ENCODE measurements at regions not wholly inside any gene's neighbourhood (a gene's known extent, or its start where the extent isn't known, plus 50 kb on each side); places are given as distances from the start of the nearest gene placed in this dataset.

- Histone ChIP-seq H3K27me3 (ENCODE audit: control insufficient read depth, insufficient read depth, low read length) (no peaks in the 10 kb centered on the region), H3K9me3 (ENCODE audit: control insufficient read depth, insufficient read depth, low read depth, low read length) (no peaks in the 10 kb centered on the region), H3K27ac (ENCODE audit: low read length) (no peak overlapping the region), H3K4me3 (ENCODE audit: low read depth in 2 of 2, low read length in 2 of 2) (no peak overlapping the region), H3K36me3 (ENCODE audit: control insufficient read depth, insufficient read depth, low read length) (no peaks in the 10 kb centered on the region), H3K4me1 (ENCODE audit: control insufficient read depth, insufficient read depth, low read length) (no peaks in the 10 kb centered on the region)
- CTCF ChIA-PET = no interaction called here
- ATAC-seq = no peak
- POLR2A ChIA-PET = no interaction called here
- no peak for DNase-seq (ENCODE audit: low read depth, low spot score)
- TF ChIP-seq TCF7L2 (IDR thresholded peaks at IDR 0.05; ENCODE audit: low read depth, low read length) (no peak), SIN3A (IDR thresholded peaks at IDR 0.05; ENCODE audit: borderline replicate concordance, insufficient read depth, low read depth, low read length) (no peak), POLR2AphosphoS5 (IDR thresholded peaks at IDR 0.05; ENCODE audit: low read depth, low read length) (no peak)
- TF ChIP-seq, protein P1, sequence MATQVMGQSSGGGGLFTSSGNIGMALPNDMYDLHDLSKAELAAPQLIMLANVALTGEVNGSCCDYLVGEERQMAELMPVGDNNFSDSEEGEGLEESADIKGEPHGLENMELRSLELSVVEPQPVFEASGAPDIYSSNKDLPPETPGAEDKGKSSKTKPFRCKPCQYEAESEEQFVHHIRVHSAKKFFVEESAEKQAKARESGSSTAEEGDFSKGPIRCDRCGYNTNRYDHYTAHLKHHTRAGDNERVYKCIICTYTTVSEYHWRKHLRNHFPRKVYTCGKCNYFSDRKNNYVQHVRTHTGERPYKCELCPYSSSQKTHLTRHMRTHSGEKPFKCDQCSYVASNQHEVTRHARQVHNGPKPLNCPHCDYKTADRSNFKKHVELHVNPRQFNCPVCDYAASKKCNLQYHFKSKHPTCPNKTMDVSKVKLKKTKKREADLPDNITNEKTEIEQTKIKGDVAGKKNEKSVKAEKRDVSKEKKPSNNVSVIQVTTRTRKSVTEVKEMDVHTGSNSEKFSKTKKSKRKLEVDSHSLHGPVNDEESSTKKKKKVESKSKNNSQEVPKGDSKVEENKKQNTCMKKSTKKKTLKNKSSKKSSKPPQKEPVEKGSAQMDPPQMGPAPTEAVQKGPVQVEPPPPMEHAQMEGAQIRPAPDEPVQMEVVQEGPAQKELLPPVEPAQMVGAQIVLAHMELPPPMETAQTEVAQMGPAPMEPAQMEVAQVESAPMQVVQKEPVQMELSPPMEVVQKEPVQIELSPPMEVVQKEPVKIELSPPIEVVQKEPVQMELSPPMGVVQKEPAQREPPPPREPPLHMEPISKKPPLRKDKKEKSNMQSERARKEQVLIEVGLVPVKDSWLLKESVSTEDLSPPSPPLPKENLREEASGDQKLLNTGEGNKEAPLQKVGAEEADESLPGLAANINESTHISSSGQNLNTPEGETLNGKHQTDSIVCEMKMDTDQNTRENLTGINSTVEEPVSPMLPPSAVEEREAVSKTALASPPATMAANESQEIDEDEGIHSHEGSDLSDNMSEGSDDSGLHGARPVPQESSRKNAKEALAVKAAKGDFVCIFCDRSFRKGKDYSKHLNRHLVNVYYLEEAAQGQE (IDR thresholded peaks at IDR 0.05; ENCODE audit: insufficient read depth in 1 of 2, low read depth in 2 of 2, low read length in 1 of 2) = no peak
- TF ChIP-seq, protein P2, sequence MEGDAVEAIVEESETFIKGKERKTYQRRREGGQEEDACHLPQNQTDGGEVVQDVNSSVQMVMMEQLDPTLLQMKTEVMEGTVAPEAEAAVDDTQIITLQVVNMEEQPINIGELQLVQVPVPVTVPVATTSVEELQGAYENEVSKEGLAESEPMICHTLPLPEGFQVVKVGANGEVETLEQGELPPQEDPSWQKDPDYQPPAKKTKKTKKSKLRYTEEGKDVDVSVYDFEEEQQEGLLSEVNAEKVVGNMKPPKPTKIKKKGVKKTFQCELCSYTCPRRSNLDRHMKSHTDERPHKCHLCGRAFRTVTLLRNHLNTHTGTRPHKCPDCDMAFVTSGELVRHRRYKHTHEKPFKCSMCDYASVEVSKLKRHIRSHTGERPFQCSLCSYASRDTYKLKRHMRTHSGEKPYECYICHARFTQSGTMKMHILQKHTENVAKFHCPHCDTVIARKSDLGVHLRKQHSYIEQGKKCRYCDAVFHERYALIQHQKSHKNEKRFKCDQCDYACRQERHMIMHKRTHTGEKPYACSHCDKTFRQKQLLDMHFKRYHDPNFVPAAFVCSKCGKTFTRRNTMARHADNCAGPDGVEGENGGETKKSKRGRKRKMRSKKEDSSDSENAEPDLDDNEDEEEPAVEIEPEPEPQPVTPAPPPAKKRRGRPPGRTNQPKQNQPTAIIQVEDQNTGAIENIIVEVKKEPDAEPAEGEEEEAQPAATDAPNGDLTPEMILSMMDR (IDR thresholded peaks at IDR 0.05) = no peak
- in situ Hi-C loops (cut with HindIII; ENCODE audit: low pct_unique_long_range_greater_than_20kb, low sequenced_read_pairs) = no loop called here
- BruUV-seq (replicated peaks) = no TSS peak
- intact Hi-C loops (cut with micrococcal nuclease; ENCODE audit: unreplicated experiment) = no loop called here
Measured at GRCh38 chr9:118236625-118237024, 532.4 kb downstream of the TLR4 start.

DNA sequence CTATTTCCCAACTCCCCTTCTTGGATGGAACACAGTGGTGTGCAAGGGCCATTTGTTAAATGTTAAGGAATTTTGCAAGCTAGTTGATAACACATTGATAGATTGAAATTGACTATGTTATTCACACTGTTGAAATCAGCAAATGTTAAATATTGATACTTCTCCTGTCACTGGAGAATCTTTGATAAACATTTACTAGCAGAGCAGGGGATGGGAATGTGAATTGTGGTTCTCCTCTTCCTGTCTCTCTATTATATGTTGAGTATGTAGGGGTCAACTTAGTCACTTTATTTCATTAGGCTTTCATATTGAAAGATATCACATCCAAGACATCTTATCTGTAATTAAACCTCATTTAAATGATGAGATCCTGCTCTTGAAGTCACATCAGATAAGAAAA, 533.9 kb downstream of the TLR4 start:
- BruUV-seq (replicated peaks) = no TSS peak
- intact Hi-C loops (cut with micrococcal nuclease; ENCODE audit: unreplicated experiment) (no loop called here), in situ Hi-C loops (cut with HindIII; ENCODE audit: low pct_unique_long_range_greater_than_20kb, low sequenced_read_pairs) (no loop called here)
- Histone ChIP-seq H3K27ac (ENCODE audit: low read length) (no peak overlapping the region), H3K27me3 (ENCODE audit: control insufficient read depth, insufficient read depth, low read length) (no peaks in the 10 kb centered on the region), H3K36me3 (ENCODE audit: control insufficient read depth, insufficient read depth, low read length) (no peaks in the 10 kb centered on the region), H3K4me3 (ENCODE audit: low read depth in 2 of 2, low read length in 2 of 2) (no peak overlapping the region), H3K9me3 (ENCODE audit: control insufficient read depth, insufficient read depth, low read depth, low read length) (no peaks in the 10 kb centered on the region), H3K4me1 (ENCODE audit: control insufficient read depth, insufficient read depth, low read length) (no peaks in the 10 kb centered on the region)
- CTCF ChIA-PET = no interaction called here
- ATAC-seq (no peak), DNase-seq (ENCODE audit: low read depth, low spot score) (no peak)
- TF ChIP-seq, protein P2 (IDR thresholded peaks at IDR 0.05) = no peak
- TF ChIP-seq SIN3A (IDR thresholded peaks at IDR 0.05; ENCODE audit: borderline replicate concordance, insufficient read depth, low read depth, low read length) = no peak
- TF ChIP-seq POLR2AphosphoS5 (IDR thresholded peaks at IDR 0.05; ENCODE audit: low read depth, low read length) = no peak
- TF ChIP-seq, protein P1 (IDR thresholded peaks at IDR 0.05; ENCODE audit: insufficient read depth in 1 of 2, low read depth in 2 of 2, low read length in 1 of 2) = no peak
- POLR2A ChIA-PET = no interaction called here

All from Panc1 (cell line).